Osteoblast (primary cell): ENCODE measurements at regions not wholly inside any gene's neighbourhood (a gene's known extent, or its start where the extent isn't known, plus 50 kb on each side); places are given as distances from the start of the nearest gene placed in this dataset.

Experiments
- DNase-seq: peaks from one replicate; pipeline ENCODE4 v3.0.0; 2011; ENCODE audit warnings: low spot score, mixed read lengths; ENCODE audit not compliant: insufficient read length; ENCODE audit errors: missing footprints
- H2AFZ ChIP-seq: 2 replicates; pipeline ENCODE4 v1.6.0; 2011; ENCODE audit warnings: mild to moderate bottlenecking, low read length
- H3K27ac ChIP-seq: 2 replicates; pipeline ENCODE4 v1.5.1; 2011; ENCODE audit warnings: mild to moderate bottlenecking, low read depth, low read length, moderate library complexity
- H3K27me3 ChIP-seq: 2 replicates; pipeline ENCODE4 v1.6.0; 2012; ENCODE audit warnings: mild to moderate bottlenecking, control low read depth, inconsistent platforms, low read length, moderate library complexity; ENCODE audit not compliant: insufficient read depth
- H3K36me3 ChIP-seq: 2 replicates; pipeline ENCODE4 v1.5.1; 2011; ENCODE audit warnings: mild to moderate bottlenecking, low read length, control low read depth, moderate library complexity; ENCODE audit not compliant: insufficient read depth
- H3K4me1 ChIP-seq: 2 replicates; pipeline ENCODE4 v1.5.1; 2011; ENCODE audit warnings: mild to moderate bottlenecking, low read length, control low read depth, moderate library complexity; ENCODE audit not compliant: insufficient read depth
- H3K4me2 ChIP-seq: 2 replicates; pipeline ENCODE4 v1.6.0; 2011; ENCODE audit warnings: mild to moderate bottlenecking, low read length; ENCODE audit not compliant: insufficient read depth
- H3K4me3 ChIP-seq: fragments of 200-600 bp; sonication (generic); 3 replicates; pipeline ENCODE4 v1.5.1; 2012; ENCODE audit warnings: mild to moderate bottlenecking, low read length, inconsistent platforms; ENCODE audit not compliant: insufficient read depth
- H3K79me2 ChIP-seq: 2 replicates; pipeline ENCODE4 v1.6.0; 2012; ENCODE audit warnings: mild to moderate bottlenecking, low read length, control low read depth, inconsistent platforms; ENCODE audit not compliant: insufficient read depth
- H3K9me3 ChIP-seq: 2 replicates; pipeline ENCODE4 v1.5.1; 2011; ENCODE audit warnings: low read depth, low read length, control low read depth
- H4K20me1 ChIP-seq: 2 replicates; pipeline ENCODE4 v1.6.0; 2012; ENCODE audit warnings: mild to moderate bottlenecking, low read length, control low read depth; ENCODE audit not compliant: insufficient read depth
- CTCF ChIP-seq: IDR thresholded peaks from 2 replicates; pipeline ENCODE4 v1.5.1; 2011; ENCODE audit warnings: mild to moderate bottlenecking, low read depth, low read length, moderate library complexity; ENCODE audit errors: extremely low read depth

GRCh38 chr11:80816966-80817365 lies 1376.1 kb upstream of the TENM4 start:
- no peak for DNase-seq
- Histone ChIP-seq H3K27ac (no peak overlapping the region), H2AFZ (no peak overlapping the region), H4K20me1 (no peaks in the 10 kb centered on the region), H3K79me2 (no peaks in the 10 kb centered on the region), H3K4me1 (no peaks in the 10 kb centered on the region), H3K4me3 (no peak overlapping the region), H3K4me2 (no peak overlapping the region), H3K27me3 (no peaks in the 10 kb centered on the region), H3K9me3 (peaks cover 4% of the 10 kb centered on the region), H3K36me3 (no peaks in the 10 kb centered on the region)
- TF ChIP-seq CTCF = no peak

GRCh38 chr11:80816454-80816847 lies 1375.6 kb upstream of the TENM4 start:
- DNase-seq = no peak
- Histone ChIP-seq H3K4me3 (no peak overlapping the region), H3K79me2 (no peaks in the 10 kb centered on the region), H3K27me3 (no peaks in the 10 kb centered on the region), H3K27ac (no peak overlapping the region), H3K4me2 (no peak overlapping the region), H2AFZ (no peak overlapping the region), H3K36me3 (no peaks in the 10 kb centered on the region), H3K4me1 (no peaks in the 10 kb centered on the region), H3K9me3 (peaks cover 4% of the 10 kb centered on the region), H4K20me1 (no peaks in the 10 kb centered on the region)
- TF ChIP-seq CTCF = no peak

GRCh38 chr11:80815752-80816453 lies 1375.1 kb upstream of the TENM4 start:
- no peak overlapping the region for H3K4me2 ChIP-seq
- H2AFZ ChIP-seq = no peak overlapping the region
- H3K9me3 ChIP-seq = peaks cover 4% of the 10 kb centered on the region
- H4K20me1 ChIP-seq = no peaks in the 10 kb centered on the region
- TF ChIP-seq CTCF = no peak
- H3K79me2 ChIP-seq = no peaks in the 10 kb centered on the region
- no peak for DNase-seq
- H3K36me3 ChIP-seq = no peaks in the 10 kb centered on the region
- no peaks in the 10 kb centered on the region for H3K27me3 ChIP-seq
- H3K27ac ChIP-seq = no peak overlapping the region
- H3K4me3 ChIP-seq = no peak overlapping the region
- no peaks in the 10 kb centered on the region for H3K4me1 ChIP-seq

- Histone ChIP-seq H3K27ac (no peak overlapping the region), H3K4me1 (no peaks in the 10 kb centered on the region), H3K79me2 (no peaks in the 10 kb centered on the region), H3K27me3 (no peaks in the 10 kb centered on the region), H3K9me3 (peaks cover 4% of the 10 kb centered on the region), H2AFZ (no peak overlapping the region), H3K4me2 (no peak overlapping the region), H3K4me3 (no peak overlapping the region), H3K36me3 (no peaks in the 10 kb centered on the region), H4K20me1 (no peaks in the 10 kb centered on the region)
- no peak for DNase-seq
- no peak for TF ChIP-seq CTCF
Measured at GRCh38 chr11:80814813-80815212, 1374.0 kb upstream of the TENM4 start.
